ENCODE measurements at regions not wholly inside any gene's neighbourhood (a gene's known extent, or its start where the extent isn't known, plus 50 kb on each side); places are given as distances from the start of the nearest gene placed in this dataset.

GRCh38 chr20:22775671-22776139 is 191.3 kb upstream of the FOXA2 start:
- TF ChIP-seq EZH2phosphoT487 (conservative IDR thresholded peaks at IDR 0.05; ENCODE audit: low read length) = no peak
- TF ChIP-seq CTCF (IDR thresholded peaks at IDR 0.05; ENCODE audit: insufficient read depth, low read length, poor library complexity, severe bottlenecking) = no peak

All from SU-DHL-6 (cell line).